ENCODE measurements at regions not wholly inside any gene's neighbourhood (a gene's known extent, or its start where the extent isn't known, plus 50 kb on each side); places are given as distances from the start of the nearest gene placed in this dataset.

- TF ChIP-seq CTCF (optimal IDR thresholded peaks at IDR 0.05 in 1 of 3, IDR thresholded peaks at IDR 0.05 in 1 of 3, conservative IDR thresholded peaks at IDR 0.05 in 1 of 3; ENCODE audit: extremely low read depth in 1 of 3, insufficient read depth in 2 of 3, low read length in 3 of 3) = no peak
- no peak for TF ChIP-seq EZH2 (IDR thresholded peaks at IDR 0.05; ENCODE audit: low read length)
These were observed 65.6 kb upstream of the FZD7 start for GRCh38 chr2:201968050-201968449.
